A172 (cell line): ENCODE measurements at regions not wholly inside any gene's neighbourhood (a gene's known extent, or its start where the extent isn't known, plus 50 kb on each side); places are given as distances from the start of the nearest gene placed in this dataset.
A peak's percentile ranks its signal among the peaks of the same experiment; 100 is the strongest.
"Not testable (repeated sequence)": the region's sequence is repeated elsewhere in the genome, so short reads cannot be mapped to it uniquely, and the experiment has no call there.

Experiments used
- DNase-seq: peaks from one replicate; pipeline ENCODE4 v3.0.0-alpha.2; 2015; ENCODE audit warnings: low spot score

DNA sequence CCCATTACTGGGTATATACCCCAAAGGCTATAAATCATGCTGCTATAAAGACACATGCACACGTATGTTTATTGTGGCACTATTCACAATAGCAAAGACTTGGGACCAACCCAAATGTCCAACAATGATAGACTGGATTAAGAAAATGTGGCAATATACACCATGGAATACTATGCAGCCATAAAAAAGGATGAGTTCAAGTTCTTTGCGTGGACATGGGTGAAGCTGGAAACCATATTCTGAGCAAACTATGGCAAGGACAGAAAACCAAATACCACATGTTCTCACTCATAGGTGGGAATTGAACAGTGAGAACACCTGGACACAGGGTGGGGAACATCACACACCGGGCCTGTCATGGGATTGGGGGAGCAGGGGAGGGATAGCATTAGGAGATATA is 54.4 kb upstream of the MUCL1 start:
- DNase-seq: not testable (repeated sequence)

DNA sequence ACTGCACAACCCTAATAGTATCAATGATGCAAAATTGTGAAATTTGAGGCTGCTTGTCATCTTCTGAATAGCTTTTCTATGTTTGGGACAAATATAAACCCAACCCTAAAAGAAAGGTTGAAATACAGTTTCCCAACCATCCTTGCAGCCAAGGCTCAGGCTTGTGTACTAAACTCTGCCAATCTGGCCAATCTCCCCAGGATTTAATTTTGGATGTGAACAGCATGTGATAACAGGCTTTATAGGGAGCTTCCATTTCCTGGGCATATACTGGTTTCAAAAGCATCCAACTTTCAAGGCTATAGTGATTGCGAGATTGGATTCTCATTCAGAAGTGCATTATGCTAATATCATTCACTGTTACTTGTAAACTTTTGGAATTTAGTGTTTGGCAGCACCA is 55.7 kb upstream of the MUCL1 start:
- DNase-seq: no peak

DNA sequence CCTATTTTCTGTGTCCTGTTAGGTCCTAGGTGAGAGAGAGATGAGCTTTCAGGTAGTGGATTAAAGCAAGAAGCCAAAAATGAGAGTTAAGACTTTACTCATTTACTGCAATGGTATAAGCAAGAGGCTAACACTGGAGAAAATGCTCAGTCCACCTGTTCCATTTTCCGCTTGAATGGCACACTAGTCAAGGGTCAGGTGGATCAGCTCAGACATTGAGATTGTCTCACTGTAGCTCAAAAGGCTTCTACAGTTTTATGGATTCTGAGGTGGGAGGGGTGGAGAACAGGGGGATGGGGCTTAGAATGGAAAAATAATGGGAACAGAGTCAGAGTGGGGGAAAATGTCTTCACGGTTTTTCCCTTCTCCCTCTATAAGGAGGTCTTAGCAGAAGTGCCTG is 57.3 kb upstream of the MUCL1 start:
- no peak for DNase-seq

DNA sequence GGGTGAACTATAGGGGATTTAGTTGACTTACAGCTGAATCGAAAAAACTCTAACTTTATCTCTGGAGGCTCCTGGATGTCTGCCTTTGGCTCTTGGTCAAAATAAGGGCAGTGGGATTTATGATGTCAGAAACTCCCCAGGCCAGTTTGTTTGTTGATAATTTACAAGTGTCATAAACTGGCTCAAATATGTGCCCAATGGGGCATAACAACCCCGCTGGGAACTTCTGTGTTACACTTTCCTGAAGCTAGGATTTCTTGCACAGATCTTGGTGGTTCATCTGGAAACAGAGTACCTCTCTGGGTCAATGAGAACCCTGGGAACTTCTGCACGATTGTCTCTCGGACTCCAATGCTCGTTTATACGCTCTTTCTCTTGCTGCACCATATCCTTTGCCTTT is 58.7 kb upstream of the MUCL1 start:
- no peak for DNase-seq

DNA sequence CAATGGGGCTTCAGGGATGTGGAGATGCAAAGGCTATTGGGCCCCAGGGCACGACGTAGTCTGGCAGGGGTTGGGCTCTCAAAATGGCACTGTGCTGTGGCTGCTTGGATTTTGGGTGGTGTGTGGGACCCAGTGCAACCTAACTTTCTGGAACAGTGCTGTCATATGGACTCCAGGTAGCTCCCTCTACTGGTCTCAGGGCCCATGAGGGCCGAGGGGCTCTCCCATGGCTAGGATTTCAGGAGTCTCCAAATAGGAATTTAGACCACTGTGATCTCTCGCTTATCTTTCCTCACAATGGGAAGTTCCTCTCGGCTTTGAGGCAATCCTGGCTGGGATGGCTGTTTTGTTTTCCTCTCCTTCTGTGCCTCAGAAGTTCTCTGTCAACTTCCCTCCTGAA is 68.2 kb upstream of the MUCL1 start:
- no peak for DNase-seq

DNA sequence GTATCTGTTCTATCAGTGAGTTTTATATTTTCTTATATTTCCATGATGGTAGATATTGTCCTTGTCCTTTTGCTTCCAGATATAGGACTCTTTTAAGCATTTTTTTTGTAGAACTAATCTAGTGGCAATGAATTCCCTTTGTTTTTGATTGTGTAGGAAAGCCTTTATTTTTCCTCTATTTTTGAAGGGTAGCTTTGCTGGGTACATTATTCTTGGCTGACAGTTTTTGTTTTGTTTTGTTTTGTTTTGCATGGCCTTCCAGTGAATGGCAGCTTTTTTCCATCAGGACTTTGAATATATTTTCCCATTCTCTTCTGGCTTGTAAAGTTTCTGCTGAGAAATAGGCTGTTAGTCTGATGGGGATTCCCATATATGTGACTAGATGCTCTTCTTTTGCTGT is 70.2 kb upstream of the MUCL1 start:
- DNase-seq: no peak

DNA sequence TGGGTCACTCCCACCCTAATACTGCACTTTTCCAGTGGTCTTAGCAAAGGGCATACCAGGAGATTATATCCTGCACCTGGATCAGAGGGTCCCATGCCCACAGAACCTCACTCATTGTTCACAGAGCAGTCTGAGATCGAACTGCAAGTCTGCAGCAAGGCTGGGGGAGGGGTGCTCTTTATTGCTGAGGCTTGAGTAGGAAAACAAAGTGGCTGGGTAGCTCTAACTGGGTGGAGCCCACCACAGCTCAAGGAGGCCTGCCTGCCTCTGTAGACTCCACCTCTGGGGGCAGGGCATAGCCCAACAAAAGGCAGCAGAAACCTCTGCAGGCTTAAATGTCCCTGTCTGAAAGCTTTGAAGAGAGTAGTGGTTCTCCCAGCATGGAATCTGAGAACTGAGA is 77.3 kb upstream of the MUCL1 start:
- DNase-seq: not testable (repeated sequence)

DNA sequence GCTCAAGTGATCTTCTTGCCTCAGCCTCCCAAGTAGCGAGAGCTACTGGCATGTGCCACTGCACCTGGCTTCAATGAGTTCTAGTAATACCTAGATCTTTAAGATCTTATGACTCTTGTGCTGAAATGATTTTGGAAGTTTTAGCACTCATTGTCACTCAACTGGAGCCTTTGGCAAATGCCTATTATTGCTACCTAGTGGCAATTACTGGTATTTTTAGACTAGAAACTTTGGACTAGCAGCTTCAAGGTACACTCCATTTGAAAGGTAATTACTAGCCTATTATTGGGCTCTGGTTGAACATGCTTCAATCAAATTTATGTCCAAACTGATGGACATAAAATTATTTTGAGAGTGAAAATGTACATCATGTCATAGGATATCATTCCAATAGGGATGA is 80.7 kb upstream of the MUCL1 start:
- no peak for DNase-seq

DNA sequence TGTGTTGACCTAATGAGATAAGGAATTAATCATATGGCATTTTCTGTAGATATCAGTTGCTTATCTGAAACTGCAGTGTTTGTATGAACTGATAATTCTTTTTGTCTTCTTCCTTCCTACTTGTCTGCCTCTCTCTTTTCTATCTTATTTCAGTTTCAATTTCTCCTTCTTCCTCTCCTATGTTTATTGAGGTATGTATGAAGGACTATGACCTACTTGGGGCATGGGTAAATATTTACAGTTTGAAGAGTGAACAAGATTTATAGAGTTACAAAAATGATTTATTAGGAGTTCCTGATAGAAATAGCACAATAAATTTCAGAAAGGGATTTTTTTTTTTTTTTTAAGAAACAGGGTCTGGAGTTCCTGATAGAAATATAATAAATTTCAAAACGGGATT is 88.7 kb upstream of the MUCL1 start:
- DNase-seq: no peak

DNA sequence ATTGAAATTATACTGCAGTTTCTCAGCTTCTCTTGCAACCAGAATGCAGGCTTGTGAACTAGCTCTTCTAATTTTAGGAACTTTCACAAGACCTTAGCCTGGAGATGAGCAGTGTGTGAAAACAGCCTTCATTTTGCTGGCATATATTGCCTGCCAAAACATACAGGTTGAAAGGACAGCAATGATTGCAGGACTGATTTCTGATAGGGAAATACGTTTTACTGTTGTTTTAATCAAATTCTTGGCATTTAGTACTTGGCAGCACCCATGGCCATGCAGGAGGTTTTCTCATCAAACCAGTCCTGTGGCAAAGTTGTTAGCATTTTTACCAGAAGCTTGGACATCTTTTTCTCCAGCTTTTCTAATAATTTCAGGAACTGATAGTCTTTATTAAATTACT is 91.9 kb upstream of the MUCL1 start:
- DNase-seq: no peak

DNA sequence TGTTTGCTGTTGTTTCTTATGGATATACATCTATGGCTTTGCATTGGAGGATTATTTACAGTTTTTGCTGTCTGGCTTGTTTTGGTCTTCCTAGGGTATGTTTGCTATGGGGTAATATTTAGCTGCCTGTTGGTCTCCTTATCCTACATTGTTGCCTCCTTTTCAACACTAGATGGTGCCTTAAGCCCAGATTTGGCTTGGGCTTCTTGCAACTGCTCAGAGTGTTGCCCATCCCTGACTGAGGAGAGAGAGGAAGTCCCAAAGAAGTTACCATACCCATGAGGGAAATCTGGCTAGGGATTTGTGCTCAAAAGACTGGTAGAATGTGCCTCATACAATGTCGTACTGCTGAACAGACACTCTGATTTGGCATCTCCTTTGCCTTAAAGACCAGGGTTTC is 94.6 kb upstream of the MUCL1 start:
- DNase-seq: peak; percentile 11

DNA sequence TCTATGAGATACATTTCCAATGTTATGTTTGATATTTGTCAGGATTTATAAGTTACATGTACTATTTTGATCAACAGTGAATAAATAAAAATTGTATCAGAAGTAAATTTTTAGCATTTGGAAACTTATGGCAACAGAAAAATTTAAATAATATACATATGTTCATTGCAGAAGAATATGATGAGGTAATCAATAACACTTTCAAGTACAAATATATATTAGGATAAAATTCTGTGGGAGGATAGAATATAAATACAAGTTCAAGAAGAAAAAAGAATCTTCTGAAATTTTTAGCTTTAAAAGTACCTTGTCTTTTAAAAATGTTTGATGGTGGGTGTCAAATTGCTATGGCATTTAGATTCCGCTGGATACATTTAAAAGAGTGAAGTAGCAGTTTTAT is 102.8 kb upstream of the MUCL1 start:
- DNase-seq: no peak

DNA sequence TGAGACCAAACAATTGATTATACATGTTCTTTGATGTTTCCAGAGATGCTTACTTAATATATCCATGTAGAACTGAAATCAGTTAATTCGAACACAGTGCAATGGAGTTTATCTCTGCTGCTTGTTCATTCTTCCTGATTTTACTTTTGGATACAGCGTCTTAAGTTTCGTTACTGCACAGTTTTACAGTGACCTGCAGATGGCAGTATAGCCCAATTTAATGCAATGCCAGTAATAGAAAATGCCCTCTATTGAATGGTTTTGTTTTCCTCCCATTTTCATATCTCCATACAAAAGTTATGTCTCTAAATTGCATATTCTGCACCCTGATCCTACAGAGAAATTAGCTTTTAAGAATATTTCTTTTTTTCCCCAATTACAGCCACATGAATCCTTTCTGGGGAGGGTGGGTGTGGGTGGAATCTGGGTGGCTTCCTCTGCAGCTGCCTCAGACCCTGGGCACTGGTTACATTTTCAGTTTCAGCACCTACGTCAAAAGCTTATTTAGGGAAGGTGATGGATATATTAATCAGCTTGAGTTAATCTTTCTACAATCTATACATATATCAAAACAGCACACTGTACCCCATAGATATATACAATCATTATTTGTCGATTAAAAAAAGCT is 101.1 kb upstream of the DCD start:
- peak; percentile 49 for DNase-seq

DNA sequence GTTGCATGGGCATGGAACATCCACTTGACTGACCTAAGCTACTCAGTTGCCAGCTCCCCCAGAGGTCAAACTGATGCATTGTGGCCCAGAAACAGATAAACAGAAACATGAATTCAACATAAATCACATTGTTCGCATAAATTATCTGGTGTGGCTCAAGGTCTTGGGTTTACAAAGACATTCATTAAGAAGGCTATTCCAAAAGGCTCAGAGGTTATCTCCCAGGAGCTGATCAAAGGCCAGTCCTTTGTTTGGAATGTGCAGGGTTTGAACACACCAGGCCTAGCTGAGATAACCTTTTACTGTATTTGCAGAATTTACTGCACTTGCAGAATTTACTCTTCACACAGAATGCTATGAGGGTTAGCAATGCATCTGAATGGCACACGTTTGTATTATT is 96.4 kb upstream of the DCD start:
- DNase-seq: no peak

DNA sequence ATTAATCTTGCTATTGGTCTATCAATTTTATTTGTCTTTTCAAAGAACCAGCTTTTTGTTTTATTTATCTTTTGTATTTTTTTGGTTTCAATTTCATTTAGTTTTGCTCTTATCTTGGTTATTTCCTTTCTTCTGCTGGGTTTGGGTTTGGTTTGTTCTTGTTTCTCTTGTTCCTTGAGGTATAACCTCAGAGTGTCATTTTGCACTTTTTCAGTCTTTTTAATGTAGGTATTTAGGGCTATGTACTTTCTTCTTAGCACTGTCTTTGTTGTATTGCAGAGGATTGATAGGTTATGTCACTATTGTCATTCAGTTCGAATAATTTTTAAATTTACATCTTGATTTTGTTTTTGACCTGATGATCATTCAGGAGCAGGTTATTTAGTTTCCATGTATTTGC is 92.7 kb upstream of the DCD start:
- no peak for DNase-seq

DNA sequence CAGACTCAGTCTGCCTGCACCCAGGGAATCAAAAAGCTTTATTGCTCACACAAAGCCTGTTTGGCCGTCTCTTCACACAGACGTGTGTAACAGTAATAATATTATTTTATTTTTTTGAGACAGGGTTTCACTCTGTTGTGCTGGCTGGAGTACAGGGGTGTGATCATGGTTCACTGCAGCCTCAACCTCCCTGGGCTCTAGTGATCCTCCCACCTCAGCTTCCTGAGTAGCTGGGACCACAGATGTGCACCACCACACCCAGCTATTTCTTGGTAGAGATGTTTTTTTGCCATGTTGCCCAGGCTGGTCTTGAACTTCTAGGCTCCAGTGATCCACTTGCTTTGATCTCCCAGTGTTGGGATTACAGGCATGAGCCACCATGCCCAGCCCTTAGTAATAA is 88.4 kb upstream of the DCD start:
- no peak for DNase-seq

DNA sequence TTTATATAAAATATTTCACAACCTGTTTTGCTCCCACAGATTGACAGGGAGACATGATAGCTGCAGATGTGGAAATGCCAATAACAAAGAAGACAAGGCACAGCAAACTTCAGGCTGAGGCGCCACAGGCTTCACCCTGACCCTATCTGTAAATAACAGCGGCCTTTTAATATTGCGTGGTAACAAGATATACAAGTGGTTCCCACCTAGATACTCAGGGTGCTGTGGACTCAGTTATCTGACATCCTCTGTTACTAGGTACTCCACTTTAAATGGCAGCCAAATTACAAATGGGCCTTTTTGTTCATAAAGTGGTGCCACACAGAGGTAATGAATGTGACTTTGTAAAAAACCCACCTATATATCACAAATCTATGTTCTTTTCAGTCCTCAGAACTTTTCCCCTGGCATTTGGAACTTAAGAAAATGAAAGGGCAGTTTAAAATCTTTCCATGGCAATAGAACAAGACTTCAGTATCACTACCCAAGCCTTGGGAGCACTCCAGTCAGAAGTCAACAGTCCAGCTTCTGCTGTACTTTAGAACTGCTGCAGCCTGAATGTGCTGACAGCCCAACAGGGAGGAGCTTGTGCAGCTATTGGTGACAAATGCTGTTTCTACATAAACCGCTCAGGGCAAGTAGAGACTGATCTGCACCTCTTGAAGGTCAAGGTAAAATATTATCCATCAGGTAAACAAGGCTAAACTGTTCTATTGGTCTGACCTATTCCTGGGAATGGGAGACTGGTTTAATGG is 86.2 kb upstream of the DCD start:
- no peak for DNase-seq

DNA sequence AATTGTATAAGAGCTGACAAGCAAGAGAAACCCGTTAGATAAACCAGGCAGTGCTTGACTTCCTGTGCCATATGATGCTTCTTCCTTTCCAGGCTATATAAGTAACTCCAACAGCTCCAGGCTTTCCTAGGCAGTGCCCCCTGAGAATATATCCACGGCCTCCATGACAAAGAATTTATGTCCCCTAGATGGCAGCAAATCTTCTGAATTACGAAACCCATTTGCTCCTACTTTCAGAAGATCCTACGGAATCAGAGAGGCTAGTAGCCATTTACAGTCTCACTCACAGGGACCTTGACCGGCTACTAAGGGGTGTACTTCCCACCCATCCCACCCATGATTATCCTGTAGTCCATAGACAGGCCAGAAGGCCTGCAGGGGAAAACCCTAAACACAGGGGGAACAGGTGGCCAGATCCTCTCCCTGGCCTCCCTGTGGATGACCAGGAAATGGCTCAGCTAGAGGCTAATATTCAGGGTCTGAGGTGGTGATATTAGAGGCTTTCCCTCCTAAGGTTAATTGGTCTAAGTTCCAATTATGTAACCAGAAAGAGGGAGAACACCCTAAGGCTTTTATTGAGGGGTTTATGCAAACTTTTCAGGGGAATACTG is 77.2 kb upstream of the DCD start:
- peak; percentile 5 for DNase-seq

DNA sequence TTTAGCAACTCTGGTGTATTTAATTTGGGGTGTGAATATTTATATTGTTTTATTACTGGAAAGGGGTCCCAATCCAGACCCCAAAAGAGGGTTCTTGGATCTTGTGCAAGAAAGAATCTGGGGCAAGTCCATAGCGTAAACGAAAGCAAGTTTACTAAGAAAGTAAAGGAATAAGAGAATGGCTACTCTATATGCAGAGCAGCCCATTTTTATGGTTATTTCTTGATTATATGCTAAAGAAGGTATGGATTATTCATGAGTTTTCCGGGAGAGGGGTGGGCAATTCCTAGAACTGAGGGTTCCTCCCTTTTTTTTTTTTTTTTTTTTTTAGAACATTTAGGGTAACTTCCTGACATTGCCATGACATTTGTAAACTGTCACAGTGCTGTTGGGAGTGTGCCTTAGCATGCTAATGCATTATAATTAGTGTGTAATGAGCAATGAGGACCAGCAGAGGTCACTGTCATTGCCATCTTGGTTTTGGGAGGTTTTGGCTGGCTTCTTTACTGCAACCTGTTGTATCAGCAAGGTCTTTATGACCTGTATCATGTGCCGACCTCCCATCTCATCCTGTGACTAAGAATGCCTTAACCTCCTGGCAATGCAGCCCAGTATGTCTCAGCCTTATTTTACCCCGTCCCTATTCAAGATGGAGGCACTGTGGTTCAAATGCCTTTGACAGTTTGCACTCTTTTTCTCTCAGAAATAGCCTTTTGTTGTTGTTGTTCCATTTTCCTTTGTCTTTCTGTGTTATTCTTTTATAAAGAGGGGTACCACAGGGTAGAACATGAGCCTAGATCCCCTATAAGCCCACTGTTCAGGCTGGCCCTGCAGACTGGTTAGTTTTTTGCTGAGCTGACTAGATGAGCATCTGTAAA is 75.5 kb upstream of the DCD start:
- DNase-seq: peak; percentile 11

DNA sequence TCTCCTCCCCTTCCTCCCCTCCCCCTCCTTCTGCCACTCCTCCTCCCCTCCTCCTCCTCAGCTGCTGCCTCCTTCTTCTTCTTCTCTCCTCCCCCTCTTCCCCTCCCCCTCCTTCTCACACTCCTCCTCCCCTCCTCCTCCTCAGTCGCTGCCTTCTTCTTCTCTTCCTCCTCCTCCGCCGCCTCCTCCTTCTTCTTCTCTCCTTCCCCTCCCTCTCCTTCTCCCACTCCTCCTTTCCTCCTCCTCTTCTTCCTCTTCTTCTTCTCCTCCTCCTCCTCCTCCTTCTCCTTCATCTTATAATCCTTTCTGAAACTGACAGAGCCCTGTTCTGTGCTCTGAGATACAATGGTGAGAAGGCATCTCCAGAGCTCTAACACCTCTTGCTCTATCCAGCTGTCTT is 73.1 kb upstream of the DCD start:
- no peak for DNase-seq

DNA sequence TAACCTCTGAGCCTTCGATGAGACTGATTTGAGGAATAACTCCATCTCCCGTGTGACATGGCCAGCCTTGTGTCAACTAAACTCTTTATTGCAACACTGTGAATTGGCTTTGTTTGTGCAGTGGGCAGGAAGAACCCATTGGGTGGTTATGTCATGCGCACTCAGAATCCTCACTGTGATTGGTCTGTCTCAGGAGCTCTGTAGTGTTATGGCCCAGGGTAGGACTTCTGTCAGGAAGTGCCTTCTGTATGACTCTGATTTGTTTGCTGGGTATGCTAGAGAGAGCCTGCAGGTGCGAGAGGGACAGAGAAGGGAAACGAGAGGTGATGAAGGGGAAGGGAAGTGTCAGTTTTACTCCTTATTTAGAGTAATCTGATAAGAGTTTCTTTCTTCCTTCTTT is 71.5 kb upstream of the DCD start:
- peak; percentile 5 for DNase-seq

DNA sequence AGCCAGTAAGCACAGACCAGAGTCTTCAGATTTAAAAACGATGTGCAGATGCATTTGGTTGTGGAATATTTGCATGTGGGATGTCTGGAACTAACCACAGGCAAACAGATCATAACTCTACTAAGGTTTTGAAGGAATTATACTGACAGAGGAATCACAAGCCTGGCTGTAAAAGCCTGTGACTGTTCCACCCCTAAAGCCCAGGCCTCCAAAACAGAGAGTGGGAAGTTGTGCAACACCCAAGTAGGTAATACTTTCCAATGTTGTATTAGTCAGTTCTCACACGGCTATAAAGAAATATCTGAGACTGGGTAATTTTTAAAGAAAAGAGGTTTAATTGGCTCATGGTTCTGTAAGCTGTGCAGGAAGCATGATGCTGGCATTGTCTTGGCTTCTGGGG is 68.1 kb upstream of the DCD start:
- no peak for DNase-seq

DNA sequence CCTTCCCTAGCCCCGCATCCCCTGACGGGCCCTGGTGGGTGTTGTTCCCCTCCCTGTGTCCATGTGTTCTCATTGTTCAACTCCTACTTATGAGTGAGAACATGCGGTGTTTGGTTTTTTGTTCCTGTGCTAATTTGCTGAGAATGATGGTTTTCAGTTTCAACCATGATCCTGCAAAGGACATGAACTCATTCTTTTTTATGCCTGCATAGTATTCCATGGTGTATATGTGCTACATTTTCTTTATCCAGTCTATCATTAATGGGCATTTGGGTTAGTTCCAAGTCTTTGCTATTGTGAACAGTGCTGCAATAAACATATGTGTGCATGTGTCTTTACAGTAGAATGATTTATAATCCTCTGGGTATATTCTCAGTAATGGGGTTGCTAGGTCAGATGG is 65.7 kb upstream of the DCD start:
- DNase-seq: not testable (repeated sequence)
